BJ (cell line): ENCODE measurements at regions not wholly inside any gene's neighbourhood (a gene's known extent, or its start where the extent isn't known, plus 50 kb on each side); places are given as distances from the start of the nearest gene placed in this dataset.

ENCODE experiments used
- CTCF ChIA-PET: fragments of 350-600 bp; formaldehyde crosslinking; extraction: SDS; loops from one replicate; lab custom pipeline; 2021; ENCODE audit warnings: antibody characterized with exemption, inconsistent platforms; lab: Yijun Ruan, JAX
- POLR2A ChIA-PET: fragments of 300-600 bp; sonication (Branson Sonifier 250); formaldehyde crosslinking; extraction: SDS; loops from one replicate; lab custom pipeline; 2021; ENCODE audit warnings: antibody characterized with exemption; lab: Charles Lee
- DNase-seq: peaks from one replicate; pipeline ENCODE4 v3.0.0-alpha.2; 2011; ENCODE audit warnings: low read depth
- H3K27me3 ChIP-seq: 2 replicates; pipeline ENCODE4 v1.6.0; 2011; ENCODE audit warnings: low read length; ENCODE audit not compliant: control insufficient read depth, insufficient read depth
- H3K36me3 ChIP-seq: 2 replicates; pipeline ENCODE4 v1.5.1; 2011; ENCODE audit warnings: low read length; ENCODE audit not compliant: control insufficient read depth, insufficient read depth
- H3K4me3 ChIP-seq: 2 replicates; pipeline ENCODE4 v1.5.1; 2011; ENCODE audit warnings: low read depth, mild to moderate bottlenecking, control low read depth, low read length
- CTCF ChIP-seq: IDR thresholded peaks from 2 replicates; pipeline ENCODE4 v1.5.1; 2011; ENCODE audit warnings: low read depth, mild to moderate bottlenecking, control low read depth, inconsistent platforms, low read length, moderate library complexity; ENCODE audit not compliant: insufficient read depth

DNA sequence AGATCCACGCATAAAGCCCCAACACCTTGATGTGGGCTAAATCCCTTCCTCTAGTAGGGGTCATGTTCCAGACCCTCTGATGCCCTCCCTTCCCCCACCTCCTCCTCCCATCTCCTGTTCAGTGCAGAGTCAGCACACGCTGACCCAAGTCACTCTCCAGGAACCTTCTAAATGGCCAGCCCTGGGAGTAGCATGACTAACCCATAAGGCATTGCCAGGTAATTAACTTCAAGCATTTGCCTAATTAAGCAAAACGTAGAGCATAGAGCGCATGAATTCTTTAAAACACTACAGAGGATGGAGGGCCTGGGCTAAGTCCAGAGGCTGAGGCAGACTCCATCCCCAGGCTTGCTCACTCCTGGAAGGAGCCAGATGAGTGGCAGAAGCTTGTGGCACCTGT, 276.3 kb upstream of the MSX2 start:
- ChIA-PET POLR2A (no interaction called here), CTCF (no interaction called here)
- H3K27me3 ChIP-seq = no peaks in the 10 kb centered on the region
- H3K36me3 ChIP-seq = no peaks in the 10 kb centered on the region
- no peak overlapping the region for H3K4me3 ChIP-seq
- TF ChIP-seq CTCF = no peak
- no peak for DNase-seq

DNA sequence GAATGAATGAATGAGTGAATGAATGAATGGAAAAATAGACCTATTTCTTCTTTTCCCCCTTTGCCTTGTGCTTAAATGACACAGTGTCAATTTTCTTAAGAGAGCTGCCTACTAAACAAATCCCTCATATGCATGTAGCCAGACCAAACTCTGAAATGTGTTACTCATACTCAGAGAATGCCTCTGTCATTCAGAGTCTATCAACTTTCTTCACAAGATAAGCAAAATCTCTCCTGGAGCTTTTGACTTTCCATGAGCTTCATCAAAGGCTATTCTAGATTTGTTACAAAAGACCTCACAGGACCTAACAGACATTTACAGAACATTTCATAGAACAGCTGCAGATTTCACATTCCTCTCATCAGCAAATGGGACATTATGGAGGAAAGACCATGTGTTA, 275.7 kb upstream of the MSX2 start:
- no peak for DNase-seq
- ChIA-PET POLR2A (no interaction called here), CTCF (no interaction called here)
- no peak for TF ChIP-seq CTCF
- H3K27me3 ChIP-seq = no peaks in the 10 kb centered on the region
- H3K4me3 ChIP-seq = no peak overlapping the region
- H3K36me3 ChIP-seq = no peaks in the 10 kb centered on the region

DNA sequence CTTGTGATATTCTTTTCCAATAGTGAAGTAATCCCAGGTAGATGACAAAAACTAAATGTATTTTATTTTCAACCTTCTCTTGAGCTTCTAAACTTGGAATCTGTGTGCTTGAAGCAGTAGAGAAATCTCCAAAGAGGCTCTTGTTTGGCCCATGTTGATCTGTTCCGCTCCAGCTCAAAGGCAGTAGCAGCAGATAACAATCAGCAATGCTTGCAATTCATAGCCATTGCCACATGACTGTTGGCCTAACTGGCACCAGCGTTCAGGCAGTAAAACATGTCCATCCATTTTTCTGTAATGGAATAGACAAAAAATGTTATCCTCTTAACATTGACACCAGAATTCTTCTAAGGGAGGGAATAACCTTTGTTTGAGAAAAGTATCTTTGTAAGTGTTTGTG, 270.7 kb upstream of the MSX2 start:
- TF ChIP-seq CTCF = no peak
- CTCF ChIA-PET = no interaction called here
- no peaks in the 10 kb centered on the region for H3K36me3 ChIP-seq
- DNase-seq = no peak
- POLR2A ChIA-PET = no interaction called here
- no peaks in the 10 kb centered on the region for H3K27me3 ChIP-seq
- H3K4me3 ChIP-seq = no peak overlapping the region

- no peaks in the 10 kb centered on the region for H3K36me3 ChIP-seq
- ChIA-PET CTCF (no interaction called here), POLR2A (no interaction called here)
- no peak for TF ChIP-seq CTCF
- H3K4me3 ChIP-seq = no peak overlapping the region
- H3K27me3 ChIP-seq = no peaks in the 10 kb centered on the region
- no peak for DNase-seq
These were observed 269.9 kb upstream of the MSX2 start for GRCh38 chr5:174454464-174454863.

- ChIA-PET CTCF (no interaction called here), POLR2A (no interaction called here)
- H3K4me3 ChIP-seq = no peak overlapping the region
- no peak for DNase-seq
- no peaks in the 10 kb centered on the region for H3K27me3 ChIP-seq
- H3K36me3 ChIP-seq = no peaks in the 10 kb centered on the region
- TF ChIP-seq CTCF = no peak
These were observed 269.5 kb upstream of the MSX2 start for GRCh38 chr5:174454890-174455289.

- ChIA-PET POLR2A (no interaction called here), CTCF (no interaction called here)
These were observed 269.1 kb upstream of the MSX2 start for GRCh38 chr5:174455301-174455700.

More at GRCh38 chr5:174455301-174455700, 269.1 kb upstream of the MSX2 start:
- Histone ChIP-seq H3K36me3 (no peaks in the 10 kb centered on the region), H3K27me3 (no peaks in the 10 kb centered on the region), H3K4me3 (no peak overlapping the region)
- no peak for DNase-seq
- no peak for TF ChIP-seq CTCF
